Caco-2 (cell line): ENCODE measurements at regions not wholly inside any gene's neighbourhood (a gene's known extent, or its start where the extent isn't known, plus 50 kb on each side); places are given as distances from the start of the nearest gene placed in this dataset.

Experiments used
- BruUV-seq: library from RNA; stranded (reverse); fragments of 400-500 nt; replicated peaks from 2 replicates; lab custom pipeline; 2021; lab: Mats Ljungman, UMichigan
- CTCF ChIA-PET: fragments of 300-600 bp; sonication (Branson Sonifier 250); formaldehyde crosslinking; loops from one replicate; lab custom pipeline; 2022; ENCODE audit warnings: antibody characterized with exemption; lab: Charles Lee
- POLR2A ChIA-PET: fragments of 300-600 bp; sonication (Branson Sonifier 250); formaldehyde crosslinking; loops from one replicate; lab custom pipeline; 2022; ENCODE audit warnings: antibody characterized with exemption; lab: Charles Lee
- DNase-seq, 2 experiments: peaks; one replicate each; pipeline versions ENCODE4 v3.0.0 to v3.0.0-alpha.2; 2020 to 2022
- H3K27me3 ChIP-seq: replicated peaks from 2 replicates; pipeline ENCODE4 v1.6.0; 2011; ENCODE audit warnings: low read length; ENCODE audit not compliant: control insufficient read depth, insufficient read depth
- H3K36me3 ChIP-seq: 2 replicates; pipeline ENCODE4 v1.5.1; 2011; ENCODE audit warnings: low read length; ENCODE audit not compliant: control insufficient read depth, insufficient read depth
- H3K4me1 ChIP-seq: fragments of 250-450 bp; sonication (Bioruptor Pico); 2 replicates; pipeline ENCODE4 v1.5.1; 2020; ENCODE audit warnings: mild to moderate bottlenecking
- H3K4me3 ChIP-seq: 2 replicates; pipeline ENCODE4 v1.5.1; 2011; ENCODE audit warnings: low read depth, mild to moderate bottlenecking, control low read depth, low read length
- H3K9me3 ChIP-seq: fragments of 250-450 bp; sonication (Bioruptor Pico); 2 replicates; pipeline ENCODE4 v1.5.1; 2020; ENCODE audit warnings: mild to moderate bottlenecking, moderate library complexity
- H3K27ac Mint-ChIP-seq: one replicate; pipeline ENCODE4 v1.8.0; 2022; ENCODE audit warnings: mixed read lengths; ENCODE audit not compliant: unreplicated experiment
- H3K27me3 Mint-ChIP-seq: one replicate; pipeline ENCODE4 v1.8.0; 2022; ENCODE audit warnings: mixed read lengths; ENCODE audit not compliant: insufficient read depth, unreplicated experiment
- H3K36me3 Mint-ChIP-seq: one replicate; pipeline ENCODE4 v1.8.0; 2022; ENCODE audit warnings: mild to moderate bottlenecking, mixed read lengths; ENCODE audit not compliant: insufficient read depth, unreplicated experiment
- H3K4me1 Mint-ChIP-seq: one replicate; pipeline ENCODE4 v1.8.0; 2022; ENCODE audit warnings: low read depth, mixed read lengths; ENCODE audit not compliant: unreplicated experiment
- H3K4me3 Mint-ChIP-seq: one replicate; pipeline ENCODE4 v1.8.0; 2022; ENCODE audit warnings: mild to moderate bottlenecking, moderate library complexity, mixed read lengths; ENCODE audit not compliant: unreplicated experiment
- H3K9me3 Mint-ChIP-seq: one replicate; pipeline ENCODE4 v1.8.0; 2022; ENCODE audit warnings: mixed read lengths; ENCODE audit not compliant: unreplicated experiment
- intact Hi-C: fragments of 100-400 bp; cut with micrococcal nuclease; formaldehyde crosslinking; loops from one replicate; pipeline ENCODE4 v1.10.0; 2022; ENCODE audit not compliant: unreplicated experiment
- TF ChIP-seq, protein P1 (sequence below), 2 experiments: fragments of 200-600 bp in 1 of 2; IDR thresholded peaks; 1 replicate in 1 of 2; 2 replicates in 1 of 2; pipeline versions ENCODE4 v1.5.1 to v1.8.0; 2011 to 2022; ENCODE audit warnings: antibody characterized with exemption in 1 of 2, control low read depth in 1 of 2, inconsistent platforms in 1 of 2, low read depth in 1 of 2, low read length in 1 of 2, mild to moderate bottlenecking in 1 of 2, moderate library complexity in 1 of 2; ENCODE audit not compliant: insufficient read depth in 1 of 2, severe bottlenecking in 1 of 2, unreplicated experiment in 1 of 2

DNA sequence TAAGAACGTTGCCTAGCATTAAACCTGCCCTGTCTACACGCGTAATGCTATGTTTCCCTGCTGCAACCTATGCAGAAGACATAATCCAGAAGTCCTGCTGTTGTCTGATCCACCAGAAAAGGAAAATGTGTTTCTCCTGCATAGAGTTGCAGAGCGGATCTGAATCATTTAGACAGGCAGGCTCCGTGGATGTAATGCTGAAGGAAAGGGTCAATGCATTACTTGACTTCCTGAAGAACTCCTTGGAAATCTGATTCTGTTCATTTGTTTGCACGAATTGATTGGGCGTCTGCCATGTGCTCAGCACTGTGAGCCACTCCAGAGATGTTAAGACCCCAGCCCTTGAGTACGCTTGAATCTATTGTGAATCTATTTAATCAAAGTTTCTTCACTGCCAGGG lies 83.4 kb downstream of the FOXL1 start:
- Histone ChIP-seq H3K36me3 (no peaks in the 10 kb centered on the region), H3K4me1 (peaks cover 15% of the 10 kb centered on the region), H3K4me3 (no peak overlapping the region), H3K27me3 (no peaks in the 10 kb centered on the region), H3K9me3 (peaks cover 15% of the 10 kb centered on the region; the same call in 1 of the 2 replicates)
- H3K27ac Mint-ChIP-seq = no peak overlapping the region
- CTCF ChIA-PET = no interaction called here
- no peak overlapping the region for H3K4me3 Mint-ChIP-seq
- H3K27me3 Mint-ChIP-seq = no peaks in the 10 kb centered on the region
- peaks cover 26% of the 10 kb centered on the region for H3K9me3 Mint-ChIP-seq
- BruUV-seq = no TSS peak
- TF ChIP-seq, protein P1, sequence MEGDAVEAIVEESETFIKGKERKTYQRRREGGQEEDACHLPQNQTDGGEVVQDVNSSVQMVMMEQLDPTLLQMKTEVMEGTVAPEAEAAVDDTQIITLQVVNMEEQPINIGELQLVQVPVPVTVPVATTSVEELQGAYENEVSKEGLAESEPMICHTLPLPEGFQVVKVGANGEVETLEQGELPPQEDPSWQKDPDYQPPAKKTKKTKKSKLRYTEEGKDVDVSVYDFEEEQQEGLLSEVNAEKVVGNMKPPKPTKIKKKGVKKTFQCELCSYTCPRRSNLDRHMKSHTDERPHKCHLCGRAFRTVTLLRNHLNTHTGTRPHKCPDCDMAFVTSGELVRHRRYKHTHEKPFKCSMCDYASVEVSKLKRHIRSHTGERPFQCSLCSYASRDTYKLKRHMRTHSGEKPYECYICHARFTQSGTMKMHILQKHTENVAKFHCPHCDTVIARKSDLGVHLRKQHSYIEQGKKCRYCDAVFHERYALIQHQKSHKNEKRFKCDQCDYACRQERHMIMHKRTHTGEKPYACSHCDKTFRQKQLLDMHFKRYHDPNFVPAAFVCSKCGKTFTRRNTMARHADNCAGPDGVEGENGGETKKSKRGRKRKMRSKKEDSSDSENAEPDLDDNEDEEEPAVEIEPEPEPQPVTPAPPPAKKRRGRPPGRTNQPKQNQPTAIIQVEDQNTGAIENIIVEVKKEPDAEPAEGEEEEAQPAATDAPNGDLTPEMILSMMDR (IDR thresholded peaks at IDR 0.05; ENCODE audit: insufficient read depth in 1 of 2, low read depth in 1 of 2, low read length in 1 of 2, severe bottlenecking in 1 of 2, unreplicated experiment in 1 of 2) = no peak
- DNase-seq = no peak
- POLR2A ChIA-PET = no interaction called here
- peaks cover 7% of the 10 kb centered on the region for H3K36me3 Mint-ChIP-seq
- intact Hi-C loops = no loop called here
- peaks cover 10% of the 10 kb centered on the region for H3K4me1 Mint-ChIP-seq

DNA sequence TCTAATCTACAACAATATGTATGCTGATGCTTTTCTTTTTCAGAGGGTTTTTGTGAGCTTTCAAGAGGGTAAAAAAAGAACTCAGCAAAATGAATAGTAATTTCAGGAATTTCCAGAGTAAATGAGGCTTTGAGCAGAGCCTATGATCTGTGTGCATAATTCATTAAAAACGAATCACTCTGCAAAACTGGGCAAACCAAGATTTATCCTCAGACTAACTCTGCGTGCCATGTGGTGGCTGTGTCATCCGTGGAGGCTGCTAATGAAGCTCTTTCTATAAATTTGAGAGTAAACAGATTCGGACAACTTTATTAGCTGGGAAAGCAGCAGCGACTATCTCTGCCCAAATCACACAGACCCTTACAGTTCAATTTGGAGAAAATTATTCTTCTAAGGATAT lies 83.8 kb downstream of the FOXL1 start:
- Mint-ChIP-seq H3K4me1 (peaks cover 10% of the 10 kb centered on the region), H3K4me3 (no peak overlapping the region), H3K27me3 (no peaks in the 10 kb centered on the region), H3K27ac (no peak overlapping the region), H3K9me3 (peaks cover 26% of the 10 kb centered on the region), H3K36me3 (peaks cover 7% of the 10 kb centered on the region)
- Histone ChIP-seq H3K27me3 (no peaks in the 10 kb centered on the region), H3K4me3 (no peak overlapping the region), H3K36me3 (no peaks in the 10 kb centered on the region), H3K9me3 (peaks cover 15% of the 10 kb centered on the region; the same call in 1 of the 2 replicates), H3K4me1 (peaks cover 15% of the 10 kb centered on the region)
- ChIA-PET CTCF (no interaction called here), POLR2A (no interaction called here)
- intact Hi-C loops = no loop called here
- TF ChIP-seq, protein P1 (IDR thresholded peaks at IDR 0.05; ENCODE audit: insufficient read depth in 1 of 2, low read depth in 1 of 2, low read length in 1 of 2, severe bottlenecking in 1 of 2, unreplicated experiment in 1 of 2) = no peak
- DNase-seq = no peak
- BruUV-seq = no TSS peak

DNA sequence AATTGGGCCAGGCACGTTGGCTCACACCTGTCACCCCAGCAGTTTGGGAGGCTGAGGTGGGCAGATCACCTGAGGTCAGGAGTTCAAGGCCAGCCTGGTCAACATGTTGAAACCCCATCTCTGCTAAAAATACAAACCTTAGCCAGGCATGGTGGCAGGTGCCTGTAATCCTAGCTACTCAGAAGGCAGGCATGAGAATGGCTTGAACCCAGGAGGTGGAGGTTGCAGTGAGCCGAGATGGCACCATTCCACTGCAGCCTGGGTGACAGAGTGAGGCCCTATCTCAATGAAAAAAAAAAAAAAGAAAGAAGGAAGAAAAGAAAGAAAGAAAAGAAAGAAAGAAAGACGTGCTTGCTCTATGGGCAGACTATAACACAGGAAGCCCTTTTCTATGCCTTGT lies 84.4 kb downstream of the FOXL1 start:
- Histone ChIP-seq H3K27me3 (no peaks in the 10 kb centered on the region), H3K4me3 (no peak overlapping the region), H3K4me1 (peaks cover 15% of the 10 kb centered on the region), H3K36me3 (no peaks in the 10 kb centered on the region), H3K9me3 (peaks cover 15% of the 10 kb centered on the region; the same call in 1 of the 2 replicates)
- Mint-ChIP-seq H3K27me3 (no peaks in the 10 kb centered on the region), H3K27ac (no peak overlapping the region), H3K4me3 (no peak overlapping the region), H3K36me3 (peaks cover 7% of the 10 kb centered on the region), H3K4me1 (peaks cover 10% of the 10 kb centered on the region), H3K9me3 (peaks cover 26% of the 10 kb centered on the region)
- BruUV-seq = no TSS peak
- DNase-seq = no peak
- intact Hi-C loops = no loop called here
- ChIA-PET POLR2A (no interaction called here), CTCF (no interaction called here)
- TF ChIP-seq, protein P1 (IDR thresholded peaks at IDR 0.05; ENCODE audit: insufficient read depth in 1 of 2, low read depth in 1 of 2, low read length in 1 of 2, severe bottlenecking in 1 of 2, unreplicated experiment in 1 of 2) = no peak
